ENCODE measurements at regions not wholly inside any gene's neighbourhood (a gene's known extent, or its start where the extent isn't known, plus 50 kb on each side); places are given as distances from the start of the nearest gene placed in this dataset.

DNA sequence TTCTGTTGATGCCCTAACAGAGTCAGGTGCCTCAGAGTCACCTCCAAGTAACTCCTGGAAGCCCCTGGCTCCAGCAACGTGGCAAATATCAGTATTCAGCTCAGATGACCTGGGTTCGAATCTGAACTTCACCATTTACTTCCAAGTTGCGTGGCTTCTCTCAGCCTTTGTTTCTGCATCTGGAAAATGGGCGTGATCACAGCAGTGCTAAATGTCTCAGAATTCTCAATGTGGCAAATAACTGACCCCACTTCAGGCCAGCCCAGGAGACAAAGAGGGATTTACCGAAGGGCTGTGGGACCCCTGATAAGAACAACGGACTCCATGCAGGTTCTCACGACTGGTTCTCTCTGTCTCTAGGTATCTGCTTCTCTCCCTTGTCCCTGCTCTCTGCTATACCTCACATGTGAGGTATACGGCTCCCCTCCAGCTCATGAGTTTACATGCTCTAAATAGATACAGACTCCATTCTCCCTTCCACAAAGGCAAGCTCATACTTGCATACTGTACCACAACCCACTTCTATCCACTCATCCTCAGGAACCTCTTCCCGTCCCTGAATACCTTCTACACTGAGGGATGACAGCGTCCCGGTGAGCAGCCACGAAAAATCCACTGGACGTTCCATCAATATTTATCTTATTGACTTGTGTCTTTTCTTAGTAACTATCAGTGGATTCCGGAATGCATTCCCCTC lies 84.1 kb downstream of the SNX5 start:
- CTCF ChIA-PET: no interaction called here
- TF ChIP-seq SUZ12 (IDR thresholded peaks at IDR 0.05) (no peak), L3MBTL2 (conservative IDR thresholded peaks at IDR 0.05) (no peak), NFRKB (IDR thresholded peaks at IDR 0.05) (no peak), SP1 (IDR thresholded peaks at IDR 0.05) (no peak), ELF4 (IDR thresholded peaks at IDR 0.05) (no peak), LEF1 (IDR thresholded peaks at IDR 0.05; ENCODE audit: borderline replicate concordance) (no peak), ZNF384 (IDR thresholded peaks at IDR 0.05) (no peak), CTBP1 (IDR thresholded peaks at IDR 0.05; ENCODE audit: borderline replicate concordance) (no peak), ARNT (IDR thresholded peaks at IDR 0.05) (no peak)
- TF ChIP-seq, protein P1, sequence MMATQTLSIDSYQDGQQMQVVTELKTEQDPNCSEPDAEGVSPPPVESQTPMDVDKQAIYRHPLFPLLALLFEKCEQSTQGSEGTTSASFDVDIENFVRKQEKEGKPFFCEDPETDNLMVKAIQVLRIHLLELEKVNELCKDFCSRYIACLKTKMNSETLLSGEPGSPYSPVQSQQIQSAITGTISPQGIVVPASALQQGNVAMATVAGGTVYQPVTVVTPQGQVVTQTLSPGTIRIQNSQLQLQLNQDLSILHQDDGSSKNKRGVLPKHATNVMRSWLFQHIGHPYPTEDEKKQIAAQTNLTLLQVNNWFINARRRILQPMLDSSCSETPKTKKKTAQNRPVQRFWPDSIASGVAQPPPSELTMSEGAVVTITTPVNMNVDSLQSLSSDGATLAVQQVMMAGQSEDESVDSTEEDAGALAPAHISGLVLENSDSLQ (IDR thresholded peaks at IDR 0.05): no peak
- no peak for DNase-seq (ENCODE audit: extremely low spot score)
- POLR2A ChIA-PET: no interaction called here

DNA sequence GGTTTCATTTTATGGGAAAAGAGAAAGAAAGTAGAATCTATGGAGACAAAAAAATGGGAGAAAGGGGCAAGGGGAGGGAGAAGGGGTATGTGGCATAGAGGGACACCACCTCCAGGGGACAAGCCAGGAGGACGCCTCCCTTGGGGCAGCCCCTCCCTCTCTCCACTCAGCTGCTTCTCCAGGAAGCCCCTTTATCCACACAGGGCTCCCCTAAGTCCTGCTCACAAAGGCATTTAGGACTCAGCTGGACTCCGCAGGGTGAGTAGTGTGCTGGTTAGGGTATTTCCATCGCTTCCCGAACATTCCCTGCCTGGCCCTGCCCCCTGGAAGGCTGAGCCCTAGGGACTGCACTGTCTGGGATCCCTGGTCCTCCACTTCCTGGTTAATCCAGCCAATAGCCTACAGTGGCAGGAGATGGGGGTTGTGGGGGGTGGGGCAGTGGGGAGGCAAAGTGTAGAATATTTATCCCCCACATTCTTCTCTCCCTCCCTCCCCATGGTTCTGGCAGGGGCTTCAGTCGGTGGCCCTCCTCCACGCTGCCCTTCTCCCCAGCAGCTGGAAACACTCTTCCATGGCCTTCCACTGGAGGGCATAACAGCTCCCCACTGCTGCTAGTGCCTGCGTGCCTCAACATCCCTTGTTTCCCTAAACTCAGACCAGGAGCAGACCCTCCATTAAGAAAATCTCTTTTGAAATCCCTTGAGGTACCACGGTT lies 84.8 kb downstream of the SNX5 start:
- POLR2A ChIA-PET: no interaction called here
- no peak for DNase-seq (ENCODE audit: extremely low spot score)
- no peak for TF ChIP-seq FOXM1 (IDR thresholded peaks at IDR 0.05; ENCODE audit: borderline replicate concordance)
- TF ChIP-seq, protein P1 (IDR thresholded peaks at IDR 0.05): no peak
- TF ChIP-seq ARNT (IDR thresholded peaks at IDR 0.05): no peak
- no peak for TF ChIP-seq NFRKB (IDR thresholded peaks at IDR 0.05)
- TF ChIP-seq LEF1 (IDR thresholded peaks at IDR 0.05; ENCODE audit: borderline replicate concordance): no peak
- no peak for TF ChIP-seq ZNF384 (IDR thresholded peaks at IDR 0.05)
- no peak for TF ChIP-seq TARDBP (IDR thresholded peaks at IDR 0.05)
- no peak for TF ChIP-seq L3MBTL2 (conservative IDR thresholded peaks at IDR 0.05)
- no peak for TF ChIP-seq SUZ12 (IDR thresholded peaks at IDR 0.05)
- TF ChIP-seq ELF4 (IDR thresholded peaks at IDR 0.05): no peak
- TF ChIP-seq SP1 (IDR thresholded peaks at IDR 0.05): no peak
- no peak for TF ChIP-seq HDGF (IDR thresholded peaks at IDR 0.05; ENCODE audit: borderline replicate concordance)
- no peak for TF ChIP-seq BHLHE40 (IDR thresholded peaks at IDR 0.05; ENCODE audit: borderline replicate concordance)
- TF ChIP-seq CTBP1 (IDR thresholded peaks at IDR 0.05; ENCODE audit: borderline replicate concordance): no peak
- no peak for TF ChIP-seq FOXK2 (IDR thresholded peaks at IDR 0.05)
- TF ChIP-seq FOXA1 (IDR thresholded peaks at IDR 0.05): no peak
- CTCF ChIA-PET: no interaction called here

DNA sequence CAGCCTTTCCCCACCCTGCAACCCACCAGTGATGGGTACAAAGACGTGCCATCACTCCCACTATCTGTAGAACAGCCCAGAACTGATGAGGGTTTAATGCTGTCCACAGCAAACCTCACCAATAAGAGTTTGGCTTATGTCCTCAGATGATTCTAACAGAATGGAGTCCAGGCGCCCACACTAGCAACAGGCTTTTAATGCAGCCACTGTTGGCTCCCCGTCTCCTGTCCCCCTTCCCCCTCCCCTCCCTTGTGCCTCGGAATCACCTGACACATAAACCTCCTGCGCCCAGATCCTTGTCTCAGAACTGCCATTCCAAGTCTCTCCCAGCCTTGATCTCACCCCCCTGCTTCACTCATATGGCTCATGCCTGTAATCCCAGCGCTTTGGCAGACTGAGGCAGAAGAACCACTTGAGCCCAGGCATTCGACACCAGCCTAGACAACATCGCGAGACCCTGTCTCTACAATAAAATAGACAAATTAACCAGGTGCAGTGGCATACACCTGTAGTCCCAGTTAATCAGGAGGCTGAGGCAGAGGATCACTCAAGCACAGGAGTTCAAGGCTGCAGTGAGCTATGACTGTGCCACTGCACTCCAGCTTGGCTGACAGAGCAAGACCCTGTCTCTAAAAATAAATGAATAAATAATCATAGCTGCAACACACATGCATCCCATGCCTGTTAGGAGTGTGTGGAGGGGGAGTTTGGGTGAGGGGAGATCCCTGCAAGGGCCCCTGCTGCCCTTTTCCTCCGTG lies 85.6 kb downstream of the SNX5 start:
- ChIA-PET CTCF (no interaction called here), POLR2A (no interaction called here)
- no peak for TF ChIP-seq LEF1 (IDR thresholded peaks at IDR 0.05; ENCODE audit: borderline replicate concordance)
- TF ChIP-seq NFRKB (IDR thresholded peaks at IDR 0.05): no peak
- TF ChIP-seq L3MBTL2 (conservative IDR thresholded peaks at IDR 0.05): no peak
- TF ChIP-seq SUZ12 (IDR thresholded peaks at IDR 0.05): no peak
- TF ChIP-seq ARNT (IDR thresholded peaks at IDR 0.05): no peak
- no peak for DNase-seq (ENCODE audit: extremely low spot score)

- TF ChIP-seq FOXM1 (IDR thresholded peaks at IDR 0.05; ENCODE audit: borderline replicate concordance) (no peak), SP1 (IDR thresholded peaks at IDR 0.05) (no peak), L3MBTL2 (conservative IDR thresholded peaks at IDR 0.05) (no peak), ARNT (IDR thresholded peaks at IDR 0.05) (no peak), FOXA1 (IDR thresholded peaks at IDR 0.05) (no peak), BHLHE40 (IDR thresholded peaks at IDR 0.05; ENCODE audit: borderline replicate concordance) (no peak), LEF1 (IDR thresholded peaks at IDR 0.05; ENCODE audit: borderline replicate concordance) (no peak), HDGF (IDR thresholded peaks at IDR 0.05; ENCODE audit: borderline replicate concordance) (no peak), TARDBP (IDR thresholded peaks at IDR 0.05) (no peak), CTBP1 (IDR thresholded peaks at IDR 0.05; ENCODE audit: borderline replicate concordance) (no peak), ELF4 (IDR thresholded peaks at IDR 0.05) (no peak), NFRKB (IDR thresholded peaks at IDR 0.05) (no peak), ZNF384 (IDR thresholded peaks at IDR 0.05) (no peak), SUZ12 (IDR thresholded peaks at IDR 0.05) (no peak), FOXK2 (IDR thresholded peaks at IDR 0.05) (no peak)
- TF ChIP-seq, protein P1 (IDR thresholded peaks at IDR 0.05): no peak
- ChIA-PET CTCF (no interaction called here), POLR2A (no interaction called here)
- DNase-seq (ENCODE audit: extremely low spot score): no peak
Observed at GRCh38 chr20:17882065-17882833, 86.3 kb downstream of the SNX5 start.

DNA sequence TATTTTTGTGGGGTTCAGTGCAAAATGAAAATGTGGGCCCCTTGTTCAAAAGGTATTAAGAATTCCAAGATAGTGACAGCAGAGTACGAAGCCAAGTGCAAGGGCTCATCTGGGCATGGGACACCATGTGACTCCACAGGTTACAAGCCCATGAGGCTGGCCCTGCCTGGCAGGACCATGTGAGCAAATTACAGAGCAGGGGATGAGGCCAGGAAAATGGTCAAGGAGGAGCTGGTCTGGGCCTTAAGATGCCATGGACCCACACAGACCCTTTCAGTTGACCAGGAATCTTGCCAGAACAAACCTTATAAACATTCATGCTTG lies 86.9 kb downstream of the SNX5 start:
- ChIA-PET POLR2A (no interaction called here), CTCF (no interaction called here)
- no peak for DNase-seq (ENCODE audit: extremely low spot score)
- TF ChIP-seq, protein P1 (IDR thresholded peaks at IDR 0.05): no peak
- no peak for TF ChIP-seq SP1 (IDR thresholded peaks at IDR 0.05)
- TF ChIP-seq NFRKB (IDR thresholded peaks at IDR 0.05): no peak
- no peak for TF ChIP-seq ZNF384 (IDR thresholded peaks at IDR 0.05)

All from HEK293T (cell line).